GM21786 (cell line): ENCODE measurements at regions not wholly inside any gene's neighbourhood (a gene's known extent, or its start where the extent isn't known, plus 50 kb on each side); places are given as distances from the start of the nearest gene placed in this dataset.
"Not testable (repeated sequence)": the region's sequence is repeated elsewhere in the genome, so short reads cannot be mapped to it uniquely, and the experiment has no call there.

ENCODE experiments used
- ATAC-seq: cut with Tn5 transposase; IDR thresholded peaks from one replicate; pipeline ENCODE4 v1.9.1; 2021; ENCODE audit not compliant: unreplicated experiment

DNA sequence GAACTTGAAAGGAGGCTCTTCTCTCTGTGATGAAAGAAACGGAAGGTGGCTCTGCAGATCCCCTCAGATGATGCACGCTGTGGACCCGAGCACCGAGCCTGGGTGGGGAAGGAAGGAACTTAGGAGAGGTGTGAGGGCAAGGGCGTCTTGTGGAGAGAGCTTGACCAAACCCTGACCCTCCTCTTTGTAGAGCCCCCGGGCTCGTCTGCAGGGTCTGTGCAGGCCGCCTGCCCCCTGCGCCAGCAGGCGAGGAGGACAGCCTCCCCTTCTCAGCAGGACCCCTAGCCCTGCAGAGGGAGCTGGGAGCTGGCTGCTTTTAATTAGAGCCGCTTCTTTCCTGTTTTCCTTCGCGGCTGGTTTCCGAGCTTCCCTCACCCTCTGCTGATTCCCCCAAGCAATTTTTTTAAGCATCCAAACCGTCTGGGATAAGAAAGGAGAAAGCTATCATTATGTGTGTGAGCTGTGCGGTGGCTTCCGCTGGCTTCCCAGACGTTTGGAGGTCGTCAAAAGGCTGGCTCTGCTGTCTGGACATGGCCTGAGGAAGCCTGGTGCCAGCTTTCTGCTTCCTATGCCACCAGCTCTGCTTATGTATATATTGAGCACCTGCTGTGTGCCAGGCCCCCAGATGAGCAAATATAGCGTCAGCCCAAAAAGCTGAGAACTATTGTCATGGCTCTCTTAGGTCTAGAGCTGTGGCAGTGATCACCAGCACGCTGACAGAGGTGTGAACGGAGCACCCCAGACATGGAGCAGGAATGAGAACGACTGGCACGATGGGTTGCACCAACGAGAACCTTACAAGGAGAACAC lies 160.2 kb upstream of the IRF2BP2 start:
- no peak for ATAC-seq

DNA sequence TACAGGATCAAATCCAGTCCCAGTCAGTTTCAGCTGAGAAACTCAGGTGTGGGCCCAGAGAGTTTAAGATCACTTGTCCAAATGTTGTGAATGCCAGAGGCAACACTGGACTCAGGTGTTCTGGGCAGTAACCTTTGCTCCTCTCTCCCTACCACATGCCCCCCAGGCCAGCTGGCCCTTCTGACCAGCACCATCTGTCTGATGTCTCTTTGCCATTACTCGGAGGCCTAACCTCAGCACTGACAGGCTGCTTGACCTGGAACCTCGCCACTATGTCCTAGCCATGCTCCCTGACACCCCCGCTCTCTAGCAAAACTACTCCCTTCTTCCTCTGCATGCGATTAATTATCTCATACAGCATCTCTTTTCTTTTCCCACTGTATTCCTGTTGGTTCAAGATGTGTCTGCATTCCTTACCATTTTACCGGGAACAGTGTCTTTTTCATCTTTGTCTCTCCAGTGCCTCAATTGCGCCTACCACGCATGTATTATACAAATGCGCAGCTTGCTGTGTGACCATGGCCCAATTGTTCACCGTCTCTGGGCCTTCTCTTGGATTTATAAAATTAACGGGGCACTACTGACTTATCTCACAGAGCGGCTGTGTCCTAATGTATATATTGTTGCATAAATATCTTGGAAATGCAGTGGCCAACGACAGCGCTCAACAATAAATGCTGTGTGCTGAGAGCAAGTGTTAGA lies 159.5 kb upstream of the IRF2BP2 start:
- ATAC-seq = no peak

DNA sequence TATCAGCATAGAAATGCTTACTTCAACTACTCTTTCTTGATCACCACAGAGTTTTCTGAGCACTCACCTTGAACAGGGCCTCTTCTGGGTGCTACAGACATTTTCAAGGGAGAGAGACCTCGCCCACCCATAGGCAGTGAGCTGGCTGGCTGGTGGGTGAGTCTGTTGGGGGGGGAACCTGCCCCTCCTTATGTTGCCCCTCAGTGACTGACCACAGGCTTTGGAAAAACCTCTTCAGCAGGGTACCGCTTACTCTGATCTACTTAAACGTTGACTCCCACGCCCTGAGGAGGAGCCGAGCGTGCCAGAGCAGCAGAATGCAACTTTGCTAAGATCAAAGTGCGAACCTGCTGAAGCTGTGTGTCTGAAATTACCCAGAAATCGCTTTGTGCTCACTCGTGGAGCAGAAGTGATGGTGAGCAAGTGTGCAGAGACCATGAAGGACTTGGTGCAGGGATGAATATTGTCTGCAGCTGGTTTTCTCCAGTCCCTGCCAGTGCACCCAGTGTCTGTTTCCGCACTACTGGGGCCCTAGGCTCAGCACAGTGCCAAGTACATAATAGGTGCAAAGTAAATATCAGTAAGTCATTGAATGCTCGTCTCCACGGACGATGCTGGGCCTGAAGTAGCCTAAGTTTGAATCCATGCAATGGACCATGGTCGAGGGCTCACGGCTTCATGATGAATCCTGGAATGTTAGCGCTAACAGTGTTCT lies 158.7 kb upstream of the IRF2BP2 start:
- no peak for ATAC-seq

DNA sequence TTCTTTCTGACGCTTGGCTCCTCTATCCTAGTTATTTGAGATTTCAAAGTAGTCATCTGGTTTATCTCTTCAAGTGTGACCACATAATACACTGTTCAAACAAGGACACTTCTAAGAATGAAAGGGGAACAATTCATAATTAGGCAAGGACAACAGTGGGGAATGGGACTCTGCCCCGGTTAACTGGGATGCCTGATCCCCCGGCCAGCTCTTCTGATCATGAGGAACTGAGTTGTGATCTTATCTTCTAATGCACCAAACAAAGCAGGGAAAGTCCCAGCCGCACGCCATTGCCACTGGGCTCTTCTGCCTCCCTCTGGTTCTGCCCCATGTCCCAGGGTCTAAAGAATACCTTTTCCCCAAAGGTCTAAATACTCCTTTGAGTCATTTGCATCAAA lies 158.2 kb upstream of the IRF2BP2 start:
- no peak for ATAC-seq

DNA sequence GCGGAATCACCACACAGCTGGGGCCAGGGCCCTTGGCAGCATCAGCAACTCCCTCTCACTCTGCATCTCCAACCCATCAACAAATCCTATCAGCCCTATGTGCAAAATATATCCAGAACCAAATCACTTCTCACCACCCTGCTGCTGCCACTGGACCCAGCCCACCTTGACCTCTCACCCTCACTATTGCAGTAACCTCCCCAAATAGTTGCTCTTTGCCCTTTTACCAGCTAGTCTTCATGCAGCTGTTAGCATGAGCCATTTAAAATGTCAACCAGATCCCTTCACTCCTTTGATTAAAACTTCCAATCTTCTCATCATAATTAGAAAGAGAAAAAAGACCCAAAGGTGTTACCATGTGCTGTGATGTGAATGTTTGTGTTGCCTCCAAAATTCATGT lies 155.7 kb upstream of the IRF2BP2 start:
- no peak for ATAC-seq

DNA sequence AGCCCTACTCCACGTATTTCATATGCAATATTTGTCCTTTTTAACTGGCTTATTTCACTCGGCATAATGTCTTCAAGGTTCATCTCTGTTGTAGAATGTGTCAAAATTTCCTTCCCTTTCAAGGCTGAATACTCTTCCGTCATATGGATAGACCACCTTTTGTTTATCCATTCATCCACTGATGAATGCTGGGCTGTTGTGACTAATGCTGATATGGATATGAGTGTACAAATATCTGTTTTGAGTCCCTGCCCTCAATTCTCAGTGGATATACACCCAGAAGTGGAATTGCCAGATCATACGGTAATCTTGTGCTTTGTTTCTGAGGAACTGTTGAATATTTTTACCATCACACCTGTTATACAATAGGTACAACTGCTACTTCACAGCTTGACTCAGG lies 155.2 kb upstream of the IRF2BP2 start:
- no peak for ATAC-seq

DNA sequence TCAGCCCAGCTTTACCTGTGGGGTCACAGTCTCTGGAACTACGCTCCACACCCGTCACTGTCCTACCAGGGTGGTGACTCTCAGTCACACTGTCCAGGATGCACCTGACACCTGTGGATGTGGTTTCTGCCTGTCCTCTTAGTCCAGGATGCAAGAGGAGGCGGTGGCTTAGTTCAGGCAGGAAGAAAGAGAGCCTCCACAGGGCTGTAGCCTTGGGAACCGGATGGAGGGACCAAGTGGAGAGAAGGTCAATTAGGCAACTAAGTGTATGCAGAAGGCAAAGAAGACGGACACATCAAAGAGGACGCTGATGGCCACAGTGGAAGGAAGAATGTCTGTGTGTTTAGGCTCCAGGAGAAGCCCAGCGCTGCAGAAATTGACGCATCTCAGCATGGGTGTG lies 153.9 kb upstream of the IRF2BP2 start:
- ATAC-seq = no peak

DNA sequence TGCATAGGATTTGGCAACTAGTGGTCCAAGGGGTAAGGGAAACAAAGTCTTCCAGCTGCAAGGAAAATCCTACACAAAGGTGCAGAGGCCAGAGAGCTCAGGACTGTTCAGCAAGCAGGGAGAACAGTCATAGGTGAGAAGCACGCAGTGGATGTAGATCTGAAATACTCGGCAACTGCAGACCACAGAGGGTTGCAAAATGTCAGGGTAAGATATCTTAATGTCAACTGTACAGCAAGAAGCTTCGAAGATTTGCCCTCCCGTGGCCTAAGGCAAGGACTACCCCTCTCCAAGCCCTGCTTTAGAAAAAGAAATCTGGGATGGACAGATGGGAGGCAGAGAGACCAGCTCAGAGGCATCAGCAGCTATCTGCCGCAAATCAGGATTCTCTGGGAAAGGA lies 153.4 kb upstream of the IRF2BP2 start:
- ATAC-seq = no peak

DNA sequence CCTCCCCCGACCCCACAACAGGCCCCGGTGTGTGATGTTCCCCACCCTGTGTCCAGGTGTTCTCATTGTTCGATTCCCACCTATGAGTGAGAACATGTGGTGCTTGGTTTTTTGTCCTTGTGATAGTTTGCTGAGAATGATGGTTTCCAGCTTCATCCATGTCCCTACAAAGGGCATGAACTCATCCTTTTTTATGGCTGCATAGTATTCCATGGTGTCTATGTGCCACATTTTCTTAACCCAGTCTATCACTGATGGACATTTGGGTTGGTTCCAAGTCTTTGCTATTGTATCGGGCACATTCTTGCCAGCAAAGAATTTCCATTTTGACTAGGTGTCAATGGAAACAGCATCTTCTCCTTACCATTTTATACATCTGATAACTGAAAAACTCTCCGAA lies 152.1 kb upstream of the IRF2BP2 start:
- not testable (repeated sequence) for ATAC-seq

DNA sequence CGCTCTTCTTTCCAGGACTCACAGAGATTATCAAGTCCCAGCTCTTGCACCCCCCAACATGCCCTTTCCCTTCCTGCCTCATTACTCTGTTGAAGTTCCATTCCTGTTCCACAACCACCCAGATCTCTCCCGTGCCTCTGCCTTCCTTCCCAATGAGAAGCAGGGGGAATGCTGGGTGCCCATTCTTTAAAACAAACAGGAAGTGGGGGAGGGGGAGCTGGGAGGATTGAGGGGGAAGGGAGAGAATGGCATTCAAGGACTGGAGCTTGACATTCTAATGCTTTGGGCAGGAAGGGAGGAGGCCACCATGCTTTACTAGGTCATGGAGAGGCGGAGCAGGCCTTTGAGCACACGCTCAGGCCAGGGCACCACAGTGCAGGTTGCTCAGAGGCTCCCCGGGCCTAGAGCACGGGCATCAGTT lies 150.3 kb upstream of the IRF2BP2 start:
- ATAC-seq = no peak

DNA sequence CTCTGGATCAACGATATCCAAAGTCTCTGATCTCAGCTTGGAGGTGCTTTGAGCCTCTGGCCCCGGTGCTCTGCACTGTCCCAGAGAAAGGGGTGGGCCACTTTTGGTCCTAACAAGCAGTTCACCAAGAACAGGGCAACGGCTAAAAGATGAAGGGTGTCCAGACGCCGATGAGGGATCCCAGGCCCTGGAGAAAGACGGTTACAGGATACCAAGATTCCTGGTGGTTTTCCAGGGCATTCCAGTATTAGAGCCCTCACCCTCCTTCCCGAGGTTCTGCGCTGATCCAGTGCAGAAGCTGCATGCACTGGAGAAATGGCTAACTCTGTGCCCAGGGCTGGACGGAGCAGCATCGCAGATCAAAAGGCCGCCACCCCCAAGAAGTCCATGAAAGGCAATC lies 149.9 kb upstream of the IRF2BP2 start:
- ATAC-seq = no peak

DNA sequence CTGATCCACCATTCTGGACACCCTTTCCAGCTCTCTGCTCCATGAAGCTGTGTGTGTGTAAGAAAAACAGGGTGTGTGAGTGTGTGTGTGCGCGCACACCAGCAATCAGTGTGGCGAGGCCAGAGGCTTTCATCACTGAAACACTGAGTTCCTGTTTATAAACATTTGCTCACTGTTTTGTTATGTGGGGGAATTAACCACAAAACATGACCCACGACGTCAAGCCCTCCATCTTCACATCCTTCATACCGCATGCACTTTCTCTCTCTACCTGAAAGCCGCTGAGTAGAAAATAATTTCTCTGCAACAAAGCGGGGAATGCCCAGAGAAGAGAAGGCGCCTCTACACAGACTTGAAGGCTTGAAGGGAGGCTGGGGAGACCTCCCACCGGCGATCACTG lies 148.9 kb upstream of the IRF2BP2 start:
- ATAC-seq = no peak

DNA sequence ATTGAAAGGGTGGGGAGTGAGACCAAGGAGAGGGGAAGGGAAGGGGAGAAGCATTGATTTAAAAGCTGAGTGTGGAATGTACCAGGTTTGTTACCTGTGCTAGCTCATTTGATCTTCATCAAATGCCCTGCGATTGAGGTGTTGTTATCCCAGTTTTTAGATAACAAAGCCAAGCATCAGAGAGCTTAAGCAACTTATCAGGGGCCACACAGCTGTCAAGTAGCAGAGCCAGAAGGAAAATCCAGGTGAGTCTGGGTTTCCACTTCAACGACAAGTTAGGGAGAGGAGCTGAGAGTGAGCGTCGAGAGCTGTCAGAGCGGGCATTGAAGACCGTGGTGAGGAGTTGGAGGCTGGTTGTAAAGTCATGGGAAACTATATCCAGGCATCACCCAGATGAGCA lies 146.9 kb upstream of the IRF2BP2 start:
- no peak for ATAC-seq

DNA sequence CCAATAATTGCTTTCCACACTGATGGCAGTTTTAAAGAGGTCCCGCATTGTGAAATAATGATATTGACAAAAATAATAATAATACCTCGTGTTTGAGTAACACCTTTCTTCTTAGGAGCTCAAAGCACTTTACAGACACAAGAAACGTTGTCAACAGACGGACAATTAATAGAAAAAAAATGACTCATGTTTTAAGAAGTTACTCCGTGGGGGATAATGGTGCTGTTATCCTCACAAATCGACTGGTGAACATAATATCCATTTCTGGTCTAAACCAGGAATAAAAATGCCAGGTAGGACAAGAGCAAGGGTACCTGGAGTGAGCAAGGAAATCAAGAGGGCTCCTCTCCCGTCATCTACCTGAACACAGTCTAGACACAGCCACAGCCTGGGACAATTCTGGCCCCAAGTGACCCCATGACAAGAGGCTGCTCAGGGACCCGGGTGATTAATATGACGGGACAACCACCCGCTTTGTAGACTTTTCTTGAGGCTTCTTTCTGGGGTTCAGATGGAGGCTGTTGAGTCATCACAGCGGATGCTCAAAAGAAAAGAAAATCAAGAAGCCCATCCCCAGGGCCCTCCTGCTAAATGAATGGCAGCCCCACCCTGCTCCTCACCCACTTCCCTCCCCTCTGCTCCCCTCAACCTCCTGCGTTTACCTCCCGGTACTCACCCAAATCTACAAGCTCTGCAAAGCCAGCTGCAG lies 146.2 kb upstream of the IRF2BP2 start:
- no peak for ATAC-seq

DNA sequence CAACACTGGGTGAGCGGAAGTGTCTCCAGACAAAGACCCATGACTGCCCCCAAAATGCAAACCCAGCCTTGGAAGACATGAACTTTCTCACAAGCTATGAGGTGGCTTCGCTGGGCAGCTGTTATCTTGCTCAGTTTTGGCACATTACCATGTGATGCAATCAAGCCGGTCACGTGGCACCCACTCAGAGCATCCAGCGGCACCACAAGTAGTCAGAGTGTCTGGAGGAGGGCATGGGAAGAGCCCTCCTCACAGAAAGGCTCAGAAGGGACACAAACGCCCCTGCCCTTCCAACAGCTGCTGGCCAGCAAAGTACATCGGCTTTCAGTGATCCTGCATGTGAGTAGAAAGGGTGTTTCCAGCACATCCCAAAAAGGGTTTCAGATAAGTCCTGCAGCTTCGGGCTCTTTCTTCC lies 145.5 kb upstream of the IRF2BP2 start:
- no peak for ATAC-seq

DNA sequence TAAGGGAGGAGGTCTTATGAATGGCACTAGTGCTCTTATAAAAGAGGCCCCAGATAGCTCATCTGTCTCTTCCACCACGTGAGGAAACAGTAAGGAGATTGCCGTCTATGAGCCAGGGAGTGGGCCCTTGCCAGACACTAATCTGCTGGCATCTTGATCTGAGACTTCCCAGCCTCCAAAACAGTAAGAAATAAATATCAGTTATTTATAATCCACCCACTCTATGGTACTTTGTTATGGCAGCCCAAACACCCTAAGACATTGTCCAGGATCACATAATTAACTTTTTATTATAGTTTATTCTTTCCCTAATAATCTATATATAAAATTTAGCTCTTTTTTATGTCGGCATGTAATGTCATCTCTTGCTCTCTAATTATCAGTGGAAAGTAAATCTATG lies 144.0 kb upstream of the IRF2BP2 start:
- no peak for ATAC-seq

DNA sequence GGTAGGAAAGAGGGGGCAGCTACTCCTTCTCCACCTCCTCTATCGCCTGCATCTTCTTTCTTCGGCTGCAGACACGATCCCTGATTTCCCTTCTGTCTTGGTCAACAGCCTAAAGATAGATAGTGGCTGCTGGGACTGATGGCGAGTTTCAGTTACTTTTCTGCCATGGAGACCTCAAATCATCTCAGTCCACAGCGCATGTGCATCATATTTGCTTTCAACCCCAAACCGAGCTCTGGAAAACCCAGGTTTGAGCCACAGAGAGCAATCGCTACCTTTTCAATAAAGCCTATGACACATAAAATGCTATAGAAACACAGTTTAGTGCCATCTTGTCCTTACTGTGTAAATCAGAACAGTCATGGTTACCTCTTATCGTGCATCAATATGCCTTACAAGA lies 142.9 kb upstream of the IRF2BP2 start:
- ATAC-seq = no peak

DNA sequence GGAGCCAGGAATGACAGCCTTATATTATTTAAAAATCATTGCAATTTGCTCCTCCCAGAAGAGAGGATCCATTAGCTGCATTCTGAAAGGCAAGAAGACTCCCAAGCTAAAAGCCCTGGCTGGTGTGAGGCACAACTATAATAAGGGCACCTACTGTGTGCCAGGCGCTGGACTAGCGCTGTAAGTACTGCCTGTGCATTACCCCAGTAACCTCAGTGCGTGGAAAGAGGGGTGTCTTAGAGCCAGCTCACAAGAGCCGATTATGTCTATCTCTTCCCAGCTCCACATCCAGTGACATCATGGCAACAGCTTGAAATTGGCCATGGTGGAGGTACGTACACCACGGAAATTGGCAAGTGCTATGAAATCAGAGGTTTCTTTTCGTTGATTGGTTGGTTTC lies 141.7 kb upstream of the IRF2BP2 start:
- no peak for ATAC-seq

DNA sequence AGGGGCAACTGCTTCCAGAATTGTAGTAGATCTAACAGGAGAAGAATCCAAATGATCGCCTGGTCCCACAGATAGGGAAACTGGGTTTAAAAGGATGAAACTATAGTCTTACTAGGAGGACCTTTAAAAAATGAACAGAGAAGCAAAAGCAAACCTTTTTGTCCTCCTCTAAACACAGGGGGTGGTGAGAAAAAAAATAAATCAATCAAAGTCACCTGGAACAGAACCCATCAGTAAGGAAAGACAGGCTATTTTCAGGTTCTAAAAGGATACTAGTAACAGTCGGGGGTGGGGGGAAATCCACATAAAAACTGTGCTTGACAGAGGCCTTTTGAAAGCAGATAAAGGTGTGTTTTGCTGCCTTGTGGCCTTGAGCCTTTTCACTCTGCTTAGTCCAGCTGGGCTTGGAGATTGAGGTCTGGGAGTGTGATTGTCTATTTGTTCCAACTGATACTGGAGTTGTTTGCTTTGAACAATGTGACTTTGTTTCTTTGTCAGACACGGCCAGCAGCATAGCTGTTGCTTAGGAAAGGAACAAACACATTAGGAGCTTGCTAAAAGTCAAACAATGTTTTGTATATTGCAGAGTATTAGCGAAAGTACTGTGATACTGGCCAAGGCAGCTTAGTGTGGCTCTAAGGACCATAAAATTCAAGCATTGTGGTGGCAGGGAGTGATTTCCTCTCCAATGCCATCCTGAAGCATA lies 141.1 kb upstream of the IRF2BP2 start:
- no peak for ATAC-seq

DNA sequence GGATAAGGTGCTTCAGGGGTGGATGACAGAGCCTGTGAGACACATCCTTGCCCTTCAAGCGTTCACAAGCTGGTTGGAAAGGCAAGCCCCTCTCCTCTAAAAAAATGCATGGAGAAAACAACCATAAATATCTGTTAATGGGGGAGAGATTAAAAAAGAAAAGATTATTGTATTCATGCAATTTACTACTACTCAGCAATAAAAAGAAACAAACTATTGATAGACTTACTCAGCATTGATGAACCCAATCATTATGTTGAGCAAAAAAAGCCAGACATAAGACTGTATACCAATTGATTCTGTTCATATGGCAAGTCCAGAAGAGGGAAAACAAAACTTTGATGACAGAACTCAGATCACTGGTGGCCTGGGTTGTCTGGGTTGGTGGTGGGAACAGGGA lies 138.7 kb upstream of the IRF2BP2 start:
- ATAC-seq = no peak

DNA sequence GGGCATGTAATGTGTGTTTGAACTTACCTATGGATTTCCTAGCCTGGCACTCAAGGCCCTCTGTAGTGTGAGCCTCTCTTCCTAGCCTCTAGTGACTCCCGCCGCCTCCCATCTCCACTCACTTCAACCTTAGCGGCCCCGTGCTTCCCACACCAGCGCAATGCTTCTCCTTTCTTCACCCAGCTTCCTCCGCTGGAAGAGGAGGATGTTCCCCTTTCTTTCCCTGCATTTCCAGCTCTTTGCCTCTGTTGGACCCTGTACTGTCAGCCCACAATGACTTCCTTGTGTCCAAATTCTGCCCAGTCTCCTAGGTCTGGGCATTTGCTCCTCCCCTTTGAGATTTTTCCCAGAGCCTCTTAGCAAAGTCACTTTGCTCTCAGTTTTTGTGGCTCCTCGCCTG lies 138.1 kb upstream of the IRF2BP2 start:
- no peak for ATAC-seq
